ENCODE measurements at regions not wholly inside any gene's neighbourhood (a gene's known extent, or its start where the extent isn't known, plus 50 kb on each side); places are given as distances from the start of the nearest gene placed in this dataset.

GRCh38 chr10:20489961-20490360 is 407.1 kb downstream of the NEBL start:
- TF ChIP-seq JUND (IDR thresholded peaks at IDR 0.05; ENCODE audit: low read length): no peak
- TF ChIP-seq SUZ12 (IDR thresholded peaks at IDR 0.05; ENCODE audit: low read length): no peak
- TF ChIP-seq RAD21 (IDR thresholded peaks at IDR 0.05 in 1 of 2, conservative IDR thresholded peaks at IDR 0.05 in 1 of 2; ENCODE audit: low read depth in 2 of 2, low read length in 2 of 2): no peak
- TF ChIP-seq CTCF (IDR thresholded peaks at IDR 0.05; ENCODE audit: control extremely low read depth in 1 of 3, insufficient read depth in 1 of 3, low read depth in 1 of 3, low read length in 3 of 3): no peak
- no peak for TF ChIP-seq POLR2AphosphoS5 (IDR thresholded peaks at IDR 0.05; ENCODE audit: low read depth, low read length)
- TF ChIP-seq RFX5 (IDR thresholded peaks at IDR 0.05; ENCODE audit: borderline replicate concordance, low read depth, low read length): no peak

All from H1 (cell line).